ENCODE measurements at regions not wholly inside any gene's neighbourhood (a gene's known extent, or its start where the extent isn't known, plus 50 kb on each side); places are given as distances from the start of the nearest gene placed in this dataset.
"Not testable (repeated sequence)": the region's sequence is repeated elsewhere in the genome, so short reads cannot be mapped to it uniquely, and the experiment has no call there.

- DNase-seq (ENCODE audit: extremely low read depth, low read depth) = no peak
Measured at GRCh38 chr4:100679926-100680325, 162.1 kb upstream of the EMCN start.

GRCh38 chr4:100674976-100675375 lies 157.2 kb upstream of the EMCN start:
- DNase-seq (ENCODE audit: extremely low read depth, low read depth) = no peak

GRCh38 chr4:100657187-100657586 lies 139.4 kb upstream of the EMCN start:
- DNase-seq (ENCODE audit: extremely low read depth, low read depth) = no peak

- DNase-seq (ENCODE audit: extremely low read depth, low read depth) = no peak
Measured at GRCh38 chr4:100651499-100652175, 133.8 kb upstream of the EMCN start.

- no peak for DNase-seq (ENCODE audit: extremely low read depth, low read depth)
Measured at GRCh38 chr4:100649417-100649816, 131.6 kb upstream of the EMCN start.

GRCh38 chr4:100644150-100644549 lies 126.3 kb upstream of the EMCN start:
- no peak for DNase-seq (ENCODE audit: extremely low read depth, low read depth)

- no peak for DNase-seq (ENCODE audit: extremely low read depth, low read depth)
Measured at GRCh38 chr4:100641336-100641735, 123.5 kb upstream of the EMCN start.

- DNase-seq (ENCODE audit: extremely low read depth, low read depth) = no peak
Measured at GRCh38 chr4:100635899-100636298, 118.1 kb upstream of the EMCN start.

GRCh38 chr4:100633269-100633668 lies 115.4 kb upstream of the EMCN start:
- DNase-seq (ENCODE audit: extremely low read depth, low read depth) = no peak

GRCh38 chr4:100632163-100632562 lies 114.3 kb upstream of the EMCN start:
- no peak for DNase-seq (ENCODE audit: extremely low read depth, low read depth)

- DNase-seq (ENCODE audit: extremely low read depth, low read depth) = no peak
Measured at GRCh38 chr4:100631281-100631968, 113.6 kb upstream of the EMCN start.

GRCh38 chr4:100630341-100630740 lies 112.5 kb upstream of the EMCN start:
- no peak for DNase-seq (ENCODE audit: extremely low read depth, low read depth)

- DNase-seq (ENCODE audit: extremely low read depth, low read depth) = no peak
Measured at GRCh38 chr4:100609810-100610209, 92.0 kb upstream of the EMCN start.

GRCh38 chr4:100608651-100609050 lies 90.8 kb upstream of the EMCN start:
- DNase-seq (ENCODE audit: extremely low read depth, low read depth) = not testable (repeated sequence)

- DNase-seq (ENCODE audit: extremely low read depth, low read depth) = no peak
Measured at GRCh38 chr4:100605144-100605543, 87.3 kb upstream of the EMCN start.

- DNase-seq (ENCODE audit: extremely low read depth, low read depth) = no peak
Measured at GRCh38 chr4:100593935-100594334, 76.1 kb upstream of the EMCN start.

GRCh38 chr4:100591161-100591876 lies 73.5 kb upstream of the EMCN start:
- no peak for DNase-seq (ENCODE audit: extremely low read depth, low read depth)

GRCh38 chr4:100590325-100590724 lies 72.5 kb upstream of the EMCN start:
- no peak for DNase-seq (ENCODE audit: extremely low read depth, low read depth)

- DNase-seq (ENCODE audit: extremely low read depth, low read depth) = no peak
Measured at GRCh38 chr4:100588076-100588475, 70.3 kb upstream of the EMCN start.

GRCh38 chr4:100582146-100582545 lies 64.3 kb upstream of the EMCN start:
- no peak for DNase-seq (ENCODE audit: extremely low read depth, low read depth)

- DNase-seq (ENCODE audit: extremely low read depth, low read depth) = no peak
Measured at GRCh38 chr4:100581337-100581736, 63.5 kb upstream of the EMCN start.

GRCh38 chr4:100576570-100576969 lies 58.7 kb upstream of the EMCN start:
- DNase-seq (ENCODE audit: extremely low read depth, low read depth) = no peak
